HG03432 (cell line): ENCODE measurements at regions not wholly inside any gene's neighbourhood (a gene's known extent, or its start where the extent isn't known, plus 50 kb on each side); places are given as distances from the start of the nearest gene placed in this dataset.
"Not testable (repeated sequence)": the region's sequence is repeated elsewhere in the genome, so short reads cannot be mapped to it uniquely, and the experiment has no call there.

Experiments
- ATAC-seq: cut with Tn5 transposase; IDR thresholded peaks from one replicate; pipeline ENCODE4 v1.9.1; 2021; ENCODE audit warnings: mild to moderate bottlenecking, moderate library complexity; ENCODE audit not compliant: unreplicated experiment

DNA sequence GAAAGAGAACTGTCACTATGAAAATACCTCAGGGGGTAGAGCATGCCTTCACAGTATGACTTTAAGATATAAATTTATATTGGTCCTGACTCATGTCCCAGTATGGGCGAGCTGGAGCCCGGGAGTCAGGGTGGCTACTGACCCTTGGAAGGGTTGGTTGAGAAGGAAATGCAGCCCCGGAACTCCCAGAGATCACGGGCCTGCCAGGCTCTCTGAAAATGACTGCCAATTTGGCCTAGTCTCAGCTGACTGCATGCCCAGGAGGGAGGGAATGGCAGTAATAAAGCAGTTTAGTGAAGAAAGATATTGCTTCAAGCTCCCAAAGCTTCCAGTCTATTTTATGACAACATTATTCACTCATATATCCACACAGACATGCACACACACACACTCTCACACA lies 299.0 kb downstream of the NR2F2 start:
- ATAC-seq = no peak

DNA sequence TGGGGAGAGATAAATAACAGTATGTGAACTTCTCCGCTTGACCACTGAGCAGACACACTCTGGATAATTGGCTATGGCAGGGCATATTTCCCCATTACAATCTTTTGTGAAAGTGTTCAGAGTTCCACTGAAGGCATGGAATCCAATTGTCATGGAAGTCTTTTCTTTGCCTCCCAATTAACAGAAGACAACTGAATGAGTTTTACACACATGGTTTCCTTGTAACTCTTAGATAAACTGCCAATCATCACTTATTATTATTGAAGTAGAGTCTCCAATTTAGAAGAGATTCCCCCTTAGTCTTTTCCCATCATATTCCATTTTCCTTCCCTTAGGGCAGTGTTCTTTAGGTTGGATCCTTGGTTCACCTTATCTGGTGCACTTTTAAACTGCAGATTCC lies 308.3 kb downstream of the NR2F2 start:
- ATAC-seq = no peak

DNA sequence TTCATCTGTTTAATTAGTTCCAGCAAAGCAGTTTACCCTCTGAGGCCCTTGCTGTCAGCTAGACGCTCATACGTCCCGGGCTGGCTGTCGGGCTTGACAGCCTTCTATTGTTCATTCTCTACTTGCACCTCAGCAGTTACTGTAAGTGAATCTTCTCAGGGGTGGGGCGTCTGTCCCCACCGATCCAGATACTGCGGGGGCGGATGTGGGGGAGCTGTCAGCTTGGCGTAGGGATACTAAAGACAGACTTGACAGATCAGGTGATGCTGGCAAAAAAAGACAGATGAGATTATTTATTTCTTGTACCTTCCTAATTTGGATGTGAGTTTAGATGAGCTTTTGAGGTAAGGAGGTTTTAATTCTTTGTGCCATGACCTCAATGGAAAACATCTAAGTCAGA lies 315.3 kb downstream of the NR2F2 start:
- ATAC-seq = no peak

DNA sequence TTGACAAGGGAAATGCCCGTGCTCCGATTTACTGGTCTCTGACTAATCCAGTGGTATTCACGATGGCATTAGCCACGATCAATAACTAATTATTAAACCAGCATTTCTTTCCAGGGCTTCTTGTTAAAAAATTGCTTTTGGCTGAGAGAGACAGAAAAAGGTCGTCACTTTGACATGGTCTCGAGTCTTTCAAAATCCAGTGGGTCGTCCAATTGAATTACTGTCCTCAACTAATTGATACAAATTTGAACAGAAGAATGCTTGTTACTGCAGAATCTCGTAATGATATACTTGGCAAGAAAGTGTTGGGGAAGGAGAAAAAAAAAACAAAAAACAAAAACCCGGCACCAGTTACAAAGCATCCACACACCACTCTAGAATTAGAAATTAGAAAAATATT lies 318.4 kb downstream of the NR2F2 start:
- no peak for ATAC-seq

DNA sequence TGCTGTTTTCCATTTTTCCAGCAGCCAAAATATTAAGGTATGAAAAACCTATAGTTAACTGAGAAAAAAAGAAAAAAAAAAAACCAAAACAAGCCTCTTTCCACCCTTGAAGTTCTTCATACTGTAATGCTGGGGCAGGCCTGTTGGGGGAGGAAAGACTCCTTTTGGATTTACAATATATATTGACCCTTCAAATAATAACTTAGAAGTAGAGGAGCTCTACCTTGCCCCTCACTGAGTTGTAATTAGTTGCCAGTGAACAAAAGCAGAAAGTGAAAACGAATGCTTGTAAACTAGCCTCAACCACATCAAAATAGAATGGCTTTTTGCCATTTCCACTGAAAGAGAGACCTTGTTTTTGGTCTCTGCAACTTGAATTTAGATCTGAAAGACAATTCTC lies 326.6 kb downstream of the NR2F2 start:
- ATAC-seq = no peak

DNA sequence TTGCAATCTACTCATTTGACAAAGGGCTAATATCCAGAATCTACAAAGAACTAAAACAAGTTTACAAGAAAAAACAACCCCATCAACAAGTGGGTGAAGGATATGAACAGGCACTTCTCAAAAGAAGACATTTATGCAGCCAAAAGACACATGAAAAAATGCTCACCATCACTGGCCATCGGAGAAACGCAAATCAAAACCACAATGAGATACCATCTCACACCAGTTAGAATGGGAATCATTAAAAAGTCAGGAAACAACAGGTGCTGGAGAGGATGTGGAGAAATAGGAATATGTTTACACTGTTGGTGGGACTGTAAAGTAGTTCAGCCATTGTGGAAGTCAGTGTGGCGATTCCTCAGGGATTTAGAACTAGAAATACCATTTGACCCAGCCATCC lies 336.5 kb downstream of the NR2F2 start:
- not testable (repeated sequence) for ATAC-seq

DNA sequence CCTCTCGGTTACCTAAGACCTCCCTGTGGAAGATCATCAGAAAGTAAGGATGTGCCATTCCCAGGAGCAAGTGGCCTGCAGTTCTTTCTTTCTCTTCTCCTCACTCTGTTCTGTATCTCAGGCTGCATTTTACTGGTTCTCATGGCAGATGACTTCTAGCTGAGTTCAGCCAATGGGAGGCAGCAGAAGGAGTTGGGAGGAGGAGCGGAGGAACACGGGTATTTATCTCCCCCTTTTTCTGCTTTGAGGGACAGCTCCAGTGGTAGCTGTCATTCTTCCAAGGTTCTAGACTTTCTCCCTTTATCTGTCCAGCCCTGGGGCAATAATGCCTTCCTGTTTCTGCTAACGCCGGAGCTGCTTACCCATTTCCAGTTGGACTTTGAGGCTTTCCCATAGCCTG lies 339.9 kb downstream of the NR2F2 start:
- no peak for ATAC-seq

DNA sequence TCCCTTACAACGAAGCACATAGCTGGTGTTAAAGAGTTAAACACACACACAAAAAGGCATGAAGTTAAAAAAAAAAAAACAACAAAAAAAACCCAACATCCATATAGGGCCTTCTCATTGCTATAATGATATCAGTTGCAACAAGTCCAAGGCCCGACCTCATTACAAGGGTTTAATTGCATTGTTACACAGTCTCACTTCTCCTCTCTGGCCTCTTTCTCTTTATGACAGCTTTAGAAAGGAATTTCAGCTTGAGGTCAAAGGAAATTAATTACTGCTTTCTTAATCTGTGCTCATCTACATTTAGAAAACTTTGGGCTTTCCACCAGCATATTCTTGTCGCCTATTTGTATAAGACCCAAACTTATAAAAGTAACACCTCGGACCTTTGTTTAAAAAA lies 342.1 kb downstream of the NR2F2 start:
- ATAC-seq = no peak

DNA sequence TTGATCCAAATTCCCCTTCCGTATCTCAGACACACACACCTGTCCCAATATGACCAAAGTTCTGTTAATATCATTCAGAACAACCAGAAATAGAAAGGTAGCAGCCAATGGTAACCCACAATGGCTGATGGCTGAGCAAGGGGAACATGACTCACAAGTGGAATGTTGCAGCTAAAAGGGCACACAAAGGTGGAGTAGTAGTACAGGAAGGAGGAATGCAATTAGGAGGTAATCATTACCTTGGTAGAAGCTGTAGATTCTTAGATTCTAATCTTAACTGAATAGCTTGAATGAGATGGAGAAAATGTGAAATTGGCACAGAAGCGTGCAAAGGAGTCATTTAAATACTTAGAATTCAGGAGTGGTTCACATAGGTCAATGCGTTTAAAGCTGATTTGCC lies 347.9 kb downstream of the NR2F2 start:
- no peak for ATAC-seq

DNA sequence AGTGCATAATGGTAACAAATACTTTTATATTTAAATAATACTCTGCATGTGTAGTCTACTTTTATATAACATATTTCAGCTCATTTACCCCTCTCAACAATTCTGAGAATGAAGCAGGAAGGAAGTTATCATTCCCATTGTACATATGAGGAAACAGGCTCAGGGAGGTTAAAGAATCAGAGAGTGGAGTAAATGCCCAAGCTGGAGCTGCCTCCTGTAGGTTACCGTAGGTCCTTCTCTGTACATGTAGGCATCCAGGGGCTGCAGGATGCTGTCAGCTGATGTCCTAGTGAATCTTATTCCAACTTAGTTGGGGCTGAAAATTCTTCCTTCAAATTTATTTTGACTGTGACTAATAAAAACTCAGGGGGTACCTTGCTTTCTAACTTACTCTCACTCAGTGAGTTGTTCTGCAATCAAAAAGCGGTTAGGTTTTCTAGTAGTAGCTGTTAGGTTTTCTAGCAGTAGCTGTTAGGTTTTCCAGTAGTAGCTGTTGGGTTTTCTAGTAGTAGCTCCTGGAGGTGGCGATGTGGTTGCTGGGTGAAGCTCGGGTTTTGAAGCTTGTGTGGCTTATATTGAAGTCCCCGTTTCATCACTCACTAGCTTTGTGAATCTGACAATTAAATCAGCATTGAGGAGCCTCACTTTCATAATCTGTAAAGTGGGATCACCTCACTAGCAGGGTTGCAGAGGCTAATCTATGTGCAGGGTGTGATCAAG lies 357.0 kb downstream of the NR2F2 start:
- no peak for ATAC-seq

DNA sequence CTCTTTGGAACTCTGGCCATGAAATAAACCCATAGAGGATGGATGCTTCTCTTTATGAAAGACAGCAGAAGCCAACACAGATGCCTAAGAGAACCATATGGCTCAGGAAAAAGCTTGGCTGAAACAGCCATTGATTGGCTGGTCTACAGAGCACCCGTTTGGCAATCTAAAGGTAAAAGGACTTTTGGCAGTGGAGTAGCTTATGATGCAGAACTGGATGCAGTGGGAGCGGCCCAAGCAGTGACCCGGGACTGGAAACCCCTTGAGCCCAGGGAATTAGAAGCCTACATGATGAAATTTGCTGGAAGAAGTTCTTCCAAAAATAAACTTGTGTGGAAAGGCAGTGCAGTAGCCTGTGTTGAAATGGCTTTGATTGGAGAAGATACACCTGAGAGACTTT lies 360.2 kb downstream of the NR2F2 start:
- no peak for ATAC-seq

DNA sequence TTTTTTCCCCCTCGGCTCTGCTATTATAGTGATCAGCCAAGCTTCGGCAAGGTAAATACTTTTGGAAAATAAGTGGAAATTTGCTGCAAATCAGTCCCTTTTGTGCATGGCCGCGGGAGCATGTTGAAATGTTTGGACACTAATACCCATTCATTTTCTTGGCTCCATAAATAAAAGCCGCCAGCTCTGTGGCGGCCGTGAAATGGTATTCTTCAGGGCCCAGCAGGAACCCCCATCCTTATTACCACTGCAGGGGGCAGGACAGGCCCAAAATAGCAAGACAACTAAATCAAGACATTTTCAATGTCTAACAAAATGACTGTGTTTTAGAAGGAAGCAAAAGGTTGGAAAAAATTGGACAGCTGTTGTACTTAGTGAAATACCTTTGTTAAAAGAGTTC lies 362.3 kb downstream of the NR2F2 start:
- no peak for ATAC-seq

DNA sequence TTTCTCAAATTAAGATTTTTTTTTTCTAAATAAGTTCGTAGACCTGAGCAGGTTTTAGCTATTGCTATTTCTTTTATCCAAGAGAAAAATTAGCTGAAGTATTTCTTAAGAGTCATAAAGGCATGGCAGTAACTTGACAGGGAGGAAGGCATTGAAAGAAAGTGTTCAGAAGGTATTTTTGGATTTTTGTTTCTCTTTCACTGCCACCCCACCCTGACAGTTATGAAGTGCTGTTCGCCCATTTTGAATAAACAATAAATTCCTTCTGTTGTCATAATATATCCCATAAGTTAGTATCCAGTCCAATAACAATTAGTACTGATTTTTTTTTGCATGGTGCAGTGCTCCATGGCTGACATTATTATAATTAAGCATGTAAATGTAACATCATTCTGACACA lies 363.0 kb downstream of the NR2F2 start:
- ATAC-seq = no peak

DNA sequence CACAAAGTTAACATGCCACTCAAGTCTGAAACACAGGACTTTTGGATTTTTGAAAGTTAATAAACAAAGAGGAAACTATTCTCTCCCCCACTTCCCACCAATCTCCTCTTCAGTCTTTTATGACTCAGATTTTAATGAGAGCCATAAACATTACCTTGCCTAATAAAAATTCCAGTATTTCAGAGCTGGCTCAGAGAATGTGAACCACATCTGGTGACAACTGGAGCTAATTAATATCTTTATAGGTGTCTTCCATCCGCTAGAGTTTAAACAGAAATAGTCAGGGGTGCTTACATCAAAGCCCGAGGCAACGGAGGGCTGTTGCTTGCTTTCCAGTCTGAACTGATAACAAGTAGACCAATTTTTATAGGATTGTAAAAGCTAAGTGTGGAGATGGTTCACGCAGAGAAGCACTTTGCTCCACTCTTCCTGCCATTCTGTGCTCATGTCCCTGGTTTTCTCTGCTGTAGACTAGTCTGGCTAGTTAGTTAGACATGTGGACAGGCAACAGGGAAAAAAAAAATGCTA lies 363.6 kb downstream of the NR2F2 start:
- no peak for ATAC-seq

DNA sequence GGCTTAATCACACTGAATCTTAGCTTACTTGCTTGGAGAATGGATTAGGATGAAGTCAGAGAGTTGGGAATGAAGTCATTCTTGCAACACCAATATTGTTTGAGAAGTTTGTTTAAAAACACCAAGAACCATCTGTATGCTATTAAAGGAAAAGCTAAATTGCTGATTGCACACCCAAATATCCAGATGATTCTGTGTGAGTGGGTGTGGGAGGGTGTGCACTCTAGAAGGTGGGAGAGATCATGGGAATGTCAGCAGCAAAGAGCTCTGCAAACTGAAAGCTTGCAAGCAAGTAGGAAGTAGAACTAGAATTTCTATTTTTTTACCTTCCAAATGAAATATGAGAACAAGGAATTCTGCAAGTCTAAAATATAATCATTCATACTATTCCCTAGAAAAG lies 364.9 kb downstream of the NR2F2 start:
- no peak for ATAC-seq

DNA sequence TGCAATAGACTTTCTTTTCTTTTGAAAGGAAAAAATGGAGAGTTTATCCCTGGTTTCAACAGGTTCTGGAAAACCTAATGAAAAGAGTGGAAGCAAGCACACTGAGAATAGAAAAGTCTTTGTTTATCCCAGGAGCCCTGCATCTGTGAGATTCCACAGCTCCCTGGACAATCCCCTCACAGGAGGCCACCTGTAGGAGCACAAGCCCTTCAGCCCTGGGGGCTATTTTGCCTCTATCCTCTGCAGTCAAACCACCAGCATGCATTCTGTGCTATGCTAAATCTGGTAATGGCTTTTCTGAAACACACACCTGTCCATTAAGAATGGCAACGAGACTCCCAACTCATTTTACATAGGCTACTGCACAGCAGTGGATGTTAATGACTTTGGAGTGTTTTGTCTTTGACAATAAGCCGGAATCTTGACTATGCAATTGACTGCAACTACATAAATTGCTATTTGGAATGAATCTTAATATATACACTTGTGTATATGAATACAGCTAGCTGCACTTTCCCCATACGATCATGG lies 369.4 kb downstream of the NR2F2 start:
- ATAC-seq = no peak

DNA sequence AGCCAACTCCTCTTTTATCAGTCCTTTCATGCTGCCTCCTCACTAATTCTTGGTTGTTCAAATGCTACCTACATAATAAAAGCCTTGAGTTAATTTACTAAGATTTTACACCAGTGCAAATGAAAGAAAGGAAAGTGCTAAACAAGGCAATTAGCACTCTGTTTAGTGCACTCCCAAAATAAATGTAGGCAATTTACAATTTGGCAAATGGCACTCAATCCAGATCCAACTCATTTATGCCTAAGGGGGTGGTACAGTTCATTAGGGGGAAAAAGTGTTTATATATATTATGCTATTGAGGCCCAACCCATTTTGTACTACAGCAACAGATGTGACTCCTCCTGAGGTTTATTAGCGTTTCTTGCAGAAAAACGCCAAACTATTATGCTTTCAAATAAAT lies 370.1 kb downstream of the NR2F2 start:
- ATAC-seq = no peak

DNA sequence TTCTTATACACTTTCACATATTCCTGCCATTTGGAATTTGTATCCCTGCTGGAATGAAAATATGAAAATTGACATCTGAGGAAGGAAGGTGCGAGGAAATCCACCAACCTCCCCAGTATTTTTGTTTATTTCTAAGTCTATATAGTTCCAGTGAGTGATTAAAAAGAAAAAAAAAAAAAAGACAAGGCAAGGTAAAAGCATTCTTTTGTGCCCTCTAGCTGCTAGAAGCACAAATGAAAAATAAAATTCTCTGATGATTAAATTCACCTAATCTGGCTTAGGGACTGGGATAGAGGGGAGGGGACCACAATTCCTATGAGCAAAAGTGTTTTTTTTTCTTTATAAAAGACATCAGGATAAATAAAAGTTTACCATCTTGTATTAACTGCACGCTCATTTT lies 370.9 kb downstream of the NR2F2 start:
- ATAC-seq = no peak

DNA sequence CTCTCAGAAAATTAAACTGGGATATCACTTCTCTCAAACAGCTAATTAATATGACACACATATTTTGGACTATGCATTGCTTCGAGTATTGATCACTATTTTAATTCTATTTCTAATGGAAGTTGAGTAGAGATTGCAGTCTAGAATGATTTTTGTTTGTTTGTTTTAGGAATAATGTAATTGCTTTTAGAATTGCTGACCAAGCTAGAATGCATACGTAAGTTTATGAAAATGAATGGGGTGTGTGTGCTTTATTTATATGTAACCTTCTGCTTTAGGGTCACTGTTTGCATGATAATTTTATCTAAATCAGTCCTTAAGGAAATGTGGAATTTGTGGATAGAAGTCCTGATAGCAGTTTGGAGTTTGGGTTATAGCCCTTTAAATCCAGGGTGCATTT lies 371.4 kb downstream of the NR2F2 start:
- ATAC-seq = no peak

DNA sequence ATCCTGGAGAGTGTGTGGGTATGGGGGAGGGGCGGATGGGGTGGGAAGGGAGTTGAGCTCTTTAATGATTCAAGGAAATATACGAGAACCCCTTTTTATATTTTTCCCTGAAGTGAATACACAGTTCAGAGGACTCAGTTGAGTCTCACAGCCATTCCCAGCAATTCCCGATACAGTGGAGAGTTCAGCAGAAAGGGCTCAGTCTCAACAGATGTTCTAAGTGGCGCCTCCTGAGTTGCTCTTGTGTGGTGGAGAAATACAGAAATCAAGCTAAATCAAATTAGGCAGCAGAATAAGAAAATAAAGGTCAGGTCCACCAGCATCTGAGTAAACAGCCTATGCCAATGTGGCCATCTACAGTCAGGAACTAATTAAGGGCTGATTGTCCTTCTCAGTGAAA lies 372.1 kb downstream of the NR2F2 start:
- no peak for ATAC-seq

DNA sequence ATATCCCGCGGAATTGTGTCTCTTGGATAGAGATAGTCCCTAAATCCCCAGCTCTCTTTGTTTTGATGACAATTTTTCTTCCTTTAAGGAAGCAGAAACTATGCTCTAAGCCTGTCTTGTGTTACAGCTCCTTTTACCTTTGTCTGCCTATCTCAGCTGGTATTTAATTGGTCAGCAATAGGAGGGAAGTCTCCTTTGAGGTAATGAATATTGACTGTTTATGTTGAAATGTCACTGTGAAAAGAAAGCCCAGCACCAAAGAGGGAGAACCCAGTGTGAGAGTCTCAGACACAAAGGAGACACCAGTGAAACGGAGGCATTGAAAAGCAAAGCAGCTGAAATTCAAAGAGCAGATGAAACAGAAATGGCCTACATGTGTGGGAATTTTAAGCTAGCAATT lies 372.6 kb downstream of the NR2F2 start:
- no peak for ATAC-seq

DNA sequence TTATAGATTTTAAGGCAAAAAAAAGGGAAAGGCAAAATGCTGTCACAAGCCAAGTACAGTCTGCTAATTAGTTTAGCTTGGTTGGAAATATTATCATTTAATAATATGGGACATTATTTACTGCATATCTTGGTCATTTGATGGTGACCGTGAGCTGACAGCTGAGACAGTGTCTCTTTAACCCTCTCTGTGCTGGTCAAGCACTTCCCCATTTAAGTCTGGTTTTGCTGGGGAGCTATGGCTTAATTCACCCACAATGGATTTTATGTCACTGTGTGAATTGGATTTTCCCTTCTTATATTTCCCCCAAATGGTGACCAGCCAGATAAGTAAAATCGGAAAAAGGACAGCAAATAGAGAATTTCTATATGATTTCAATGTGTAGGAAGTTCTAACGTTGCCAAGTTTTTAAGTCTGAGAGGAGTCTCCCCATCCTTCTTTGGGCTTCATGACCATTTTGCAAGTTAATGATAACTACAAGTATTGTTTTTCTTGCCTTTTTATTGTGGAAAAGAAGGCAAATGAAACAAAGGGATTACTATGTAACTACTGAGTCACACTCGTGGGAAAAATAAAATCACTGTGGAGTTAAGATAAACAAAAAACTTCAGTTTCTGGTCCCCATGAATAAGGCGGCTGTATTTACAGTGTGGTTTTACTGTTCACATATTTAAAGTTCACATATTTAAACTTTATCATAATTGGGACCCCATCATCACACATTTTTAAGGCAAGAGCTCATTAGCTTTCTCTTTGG lies 373.5 kb downstream of the NR2F2 start:
- no peak for ATAC-seq
